ENCODE measurements at regions not wholly inside any gene's neighbourhood (a gene's known extent, or its start where the extent isn't known, plus 50 kb on each side); places are given as distances from the start of the nearest gene placed in this dataset.

DNA sequence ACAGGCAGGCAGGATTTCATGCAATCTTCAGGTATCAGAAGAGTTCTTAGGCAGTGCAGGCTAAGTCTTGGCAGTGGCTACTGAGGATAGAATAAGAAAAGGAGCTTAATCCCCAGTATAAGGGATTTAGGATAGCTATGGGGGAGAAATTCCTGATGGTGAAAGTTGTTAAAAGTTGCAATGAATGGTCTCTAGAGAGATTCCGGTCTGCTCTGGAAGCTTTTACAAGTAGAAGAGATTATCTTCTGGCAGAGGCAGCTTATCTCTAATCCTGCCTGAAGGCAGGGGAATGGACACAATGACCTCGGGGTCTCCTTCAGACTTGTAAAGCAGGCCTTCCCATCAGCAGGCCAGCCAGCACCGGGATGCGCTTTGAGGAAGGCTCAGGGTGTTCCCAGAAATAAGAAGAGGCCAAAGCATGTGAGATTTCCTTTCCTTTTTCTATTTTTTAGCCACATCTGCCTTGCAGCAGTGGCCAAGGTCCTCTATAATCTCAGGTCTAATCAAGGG lies 253.9 kb upstream of the KLHL29 start:
- TF ChIP-seq, protein P1, sequence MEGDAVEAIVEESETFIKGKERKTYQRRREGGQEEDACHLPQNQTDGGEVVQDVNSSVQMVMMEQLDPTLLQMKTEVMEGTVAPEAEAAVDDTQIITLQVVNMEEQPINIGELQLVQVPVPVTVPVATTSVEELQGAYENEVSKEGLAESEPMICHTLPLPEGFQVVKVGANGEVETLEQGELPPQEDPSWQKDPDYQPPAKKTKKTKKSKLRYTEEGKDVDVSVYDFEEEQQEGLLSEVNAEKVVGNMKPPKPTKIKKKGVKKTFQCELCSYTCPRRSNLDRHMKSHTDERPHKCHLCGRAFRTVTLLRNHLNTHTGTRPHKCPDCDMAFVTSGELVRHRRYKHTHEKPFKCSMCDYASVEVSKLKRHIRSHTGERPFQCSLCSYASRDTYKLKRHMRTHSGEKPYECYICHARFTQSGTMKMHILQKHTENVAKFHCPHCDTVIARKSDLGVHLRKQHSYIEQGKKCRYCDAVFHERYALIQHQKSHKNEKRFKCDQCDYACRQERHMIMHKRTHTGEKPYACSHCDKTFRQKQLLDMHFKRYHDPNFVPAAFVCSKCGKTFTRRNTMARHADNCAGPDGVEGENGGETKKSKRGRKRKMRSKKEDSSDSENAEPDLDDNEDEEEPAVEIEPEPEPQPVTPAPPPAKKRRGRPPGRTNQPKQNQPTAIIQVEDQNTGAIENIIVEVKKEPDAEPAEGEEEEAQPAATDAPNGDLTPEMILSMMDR (IDR thresholded peaks at IDR 0.05) = no peak
- TF ChIP-seq POLR2A (IDR thresholded peaks at IDR 0.05) = no peak

Measured in heart left ventricle (tissue), 13 donors.